IMR-90 (cell line): ENCODE measurements at regions not wholly inside any gene's neighbourhood (a gene's known extent, or its start where the extent isn't known, plus 50 kb on each side); places are given as distances from the start of the nearest gene placed in this dataset.
A peak's percentile ranks its signal among the peaks of the same experiment; 100 is the strongest.

Experiments
- ATAC-seq: fragments of 200-7000 bp; cut with Tn5 transposase; 2 replicates; pipeline ENCODE4 v1.9.1; 2020; ENCODE audit warnings: low read depth, mild to moderate bottlenecking, moderate library complexity
- BruUV-seq: library from RNA; stranded (reverse); fragments of 400-500 nt; replicated peaks from 2 replicates; lab custom pipeline; 2021; lab: Mats Ljungman, UMichigan
- CTCF ChIA-PET: fragments of 300-600 bp; formaldehyde crosslinking; extraction: SDS; loops from one replicate; lab custom pipeline; 2021; ENCODE audit warnings: antibody characterized with exemption; lab: Yijun Ruan, JAX
- POLR2A ChIA-PET: fragments of 300-600 bp; sonication (Branson Sonifier 250); formaldehyde crosslinking; loops from one replicate; lab custom pipeline; 2022; ENCODE audit warnings: antibody characterized with exemption; ENCODE audit not compliant: unreplicated experiment; lab: Charles Lee
- DNase-seq: peaks from one replicate; pipeline ENCODE4 v3.0.0; 2013
- H2AFZ ChIP-seq: replicated peaks from 2 replicates; pipeline ENCODE3; 2013; ENCODE audit warnings: low read length, mild to moderate bottlenecking; ENCODE audit not compliant: poor library complexity
- H2AK5ac ChIP-seq: 2 replicates; pipeline ENCODE4 v1.6.1; 2013; ENCODE audit warnings: low read depth, low read length, inconsistent platforms
- H2AK9ac ChIP-seq: replicated peaks from 2 replicates; pipeline ENCODE3; 2013; ENCODE audit warnings: mild to moderate bottlenecking, low read depth, low read length, moderate library complexity; ENCODE audit not compliant: poor library complexity
- H2BK120ac ChIP-seq: 2 replicates; pipeline ENCODE4 v1.6.1; 2013; ENCODE audit warnings: low read depth, low read length, inconsistent platforms
- H2BK15ac ChIP-seq: 3 replicates; pipeline ENCODE4 v1.6.1; 2013; ENCODE audit warnings: low read depth, low read length, inconsistent platforms
- H2BK20ac ChIP-seq: 2 replicates; pipeline ENCODE4 v1.6.1; 2013; ENCODE audit warnings: low read depth, mild to moderate bottlenecking, inconsistent platforms, low read length, moderate library complexity
- H2BK5ac ChIP-seq: 2 replicates; pipeline ENCODE4 v1.6.1; 2013; ENCODE audit warnings: mild to moderate bottlenecking, low read depth, low read length, inconsistent platforms; ENCODE audit not compliant: poor library complexity, severe bottlenecking
- H3K14ac ChIP-seq: replicated peaks from 2 replicates; pipeline ENCODE4 v1.6.1; 2013; ENCODE audit warnings: low read depth, low read length, inconsistent platforms
- H3K18ac ChIP-seq: 2 replicates; pipeline ENCODE4 v1.6.1; 2013; ENCODE audit warnings: low read depth, low read length, control low read depth
- H3K23ac ChIP-seq: 2 replicates; pipeline ENCODE4 v1.6.1; 2013; ENCODE audit warnings: low read depth, low read length, inconsistent platforms
- H3K27ac ChIP-seq: 2 replicates; pipeline ENCODE4 v1.5.1; 2013; ENCODE audit warnings: mild to moderate bottlenecking, control low read depth, low read length; ENCODE audit not compliant: insufficient read depth
- H3K27me3 ChIP-seq: 2 replicates; pipeline ENCODE4 v1.6.1; 2013; ENCODE audit warnings: low read length; ENCODE audit not compliant: control insufficient read depth, insufficient read depth
- H3K36me3 ChIP-seq: 2 replicates; pipeline ENCODE4 v1.6.1; 2013; ENCODE audit warnings: low read length, mixed read lengths; ENCODE audit not compliant: control insufficient read depth, insufficient read depth
- H3K4ac ChIP-seq: 2 replicates; pipeline ENCODE4 v1.6.1; 2013; ENCODE audit warnings: low read depth, low read length, inconsistent platforms
- H3K4me1 ChIP-seq: 2 replicates; pipeline ENCODE4 v1.6.1; 2013; ENCODE audit warnings: low read length, mixed read lengths; ENCODE audit not compliant: control insufficient read depth, insufficient read depth
- H3K4me2 ChIP-seq: 2 replicates; pipeline ENCODE4 v1.6.1; 2013; ENCODE audit warnings: low read depth, mild to moderate bottlenecking, control low read depth, low read length, moderate library complexity
- H3K4me3 ChIP-seq: 2 replicates; pipeline ENCODE4 v1.5.1; 2013; ENCODE audit warnings: low read depth, mild to moderate bottlenecking, control low read depth, low read length, moderate library complexity; ENCODE audit not compliant: insufficient read depth
- H3K56ac ChIP-seq: 2 replicates; pipeline ENCODE4 v1.6.1; 2013; ENCODE audit warnings: low read length, inconsistent platforms; ENCODE audit not compliant: insufficient read depth; ENCODE audit errors: extremely low read depth
- H3K79me1 ChIP-seq, 2 experiments: 2 replicates each; pipeline ENCODE4 v1.6.1; 2013; ENCODE audit warnings: low read length in 2 of 2, inconsistent platforms in 1 of 2, low read depth in 1 of 2
- H3K9ac ChIP-seq: 2 replicates; pipeline ENCODE4 v1.6.1; 2013; ENCODE audit warnings: low read depth, low read length, control low read depth
- H3K9me1 ChIP-seq: 2 replicates; pipeline ENCODE4 v1.6.1; 2013; ENCODE audit warnings: low read length, inconsistent platforms; ENCODE audit not compliant: insufficient read depth
- H3K9me3 ChIP-seq: 2 replicates; pipeline ENCODE4 v1.6.1; 2013; ENCODE audit warnings: low read length; ENCODE audit not compliant: control insufficient read depth, insufficient read depth
- H4K20me1 ChIP-seq: 2 replicates; pipeline ENCODE4 v1.6.1; 2013; ENCODE audit warnings: low read length, inconsistent platforms; ENCODE audit not compliant: insufficient read depth
- H4K5ac ChIP-seq: 2 replicates; pipeline ENCODE4 v1.6.1; 2013; ENCODE audit warnings: mild to moderate bottlenecking, low read depth, low read length, control low read depth
- H4K8ac ChIP-seq, 2 experiments: 2 replicates each; pipeline ENCODE4 v1.6.1; 2013; ENCODE audit warnings: low read depth in 2 of 2, low read length in 2 of 2, control low read depth in 1 of 2, inconsistent platforms in 1 of 2
- H4K91ac ChIP-seq: 2 replicates; pipeline ENCODE4 v1.6.1; 2013; ENCODE audit warnings: low read depth, low read length, inconsistent platforms; ENCODE audit not compliant: insufficient read depth
- CEBPB ChIP-seq: IDR thresholded peaks from 2 replicates; pipeline ENCODE4 v1.6.1; 2012; ENCODE audit warnings: low read depth, low read length, improper control_type of control experiment
- CHD1 ChIP-seq: IDR thresholded peaks from 2 replicates; pipeline ENCODE4 v1.6.1; 2012; ENCODE audit warnings: low read depth, low read length, improper control_type of control experiment
- MAFK ChIP-seq: IDR thresholded peaks from 2 replicates; pipeline ENCODE4 v1.6.1; 2012; ENCODE audit warnings: low read depth, low read length, improper control_type of control experiment
- MAZ ChIP-seq: IDR thresholded peaks from 2 replicates; pipeline ENCODE4 v1.6.1; 2012; ENCODE audit warnings: low read depth, mild to moderate bottlenecking, low read length, improper control_type of control experiment, moderate library complexity, borderline replicate concordance
- POLR2A ChIP-seq: IDR thresholded peaks from 2 replicates; pipeline ENCODE4 v1.6.1; 2012; ENCODE audit warnings: mild to moderate bottlenecking, low read depth, low read length
- RAD21 ChIP-seq: IDR thresholded peaks from 2 replicates; pipeline ENCODE4 v1.6.1; 2012; ENCODE audit warnings: low read length, improper control_type of control experiment
- RFX5 ChIP-seq: IDR thresholded peaks from 2 replicates; pipeline ENCODE4 v1.8.0; 2012; ENCODE audit warnings: low read depth, mild to moderate bottlenecking, low read length, moderate library complexity
- USF2 ChIP-seq: fragments of 150-350 bp; IDR thresholded peaks from 2 replicates; pipeline ENCODE4 v1.6.1; 2017; ENCODE audit warnings: mild to moderate bottlenecking, antibody characterized with exemption, low read length, low read depth
- WGBS, 2 experiments: methylation state at CpG; one replicate each; pipeline versions ENCODE4 v1.1.5 to v1.1.7; 2013; ENCODE audit warnings: missing lambda C conversion rate in 2 of 2; ENCODE audit not compliant: insufficient read length in 1 of 2; ENCODE audit errors: extremely low coverage in 2 of 2; 5-methylcytosine and 5-hydroxymethylcytosine counted together
- dilution Hi-C: fragments of 300-500 bp; cut with HindIII; formaldehyde crosslinking; loops from one replicate; pipeline ENCODE4 v1.14.3; 2018; ENCODE audit warnings: low sequenced_read_pairs; ENCODE audit not compliant: unreplicated experiment
- in situ Hi-C: fragments of 300-500 bp; cut with MboI; formaldehyde crosslinking; loops from 3 replicates; pipeline ENCODE4 v1.14.3; 2019; ENCODE audit warnings: low sequenced_read_pairs, inconsistent platforms, mixed read lengths
- intact Hi-C: fragments of 100-400 bp; cut with micrococcal nuclease; formaldehyde crosslinking; loops from 2 replicates; pipeline ENCODE4 v1.10.0; 2022

DNA sequence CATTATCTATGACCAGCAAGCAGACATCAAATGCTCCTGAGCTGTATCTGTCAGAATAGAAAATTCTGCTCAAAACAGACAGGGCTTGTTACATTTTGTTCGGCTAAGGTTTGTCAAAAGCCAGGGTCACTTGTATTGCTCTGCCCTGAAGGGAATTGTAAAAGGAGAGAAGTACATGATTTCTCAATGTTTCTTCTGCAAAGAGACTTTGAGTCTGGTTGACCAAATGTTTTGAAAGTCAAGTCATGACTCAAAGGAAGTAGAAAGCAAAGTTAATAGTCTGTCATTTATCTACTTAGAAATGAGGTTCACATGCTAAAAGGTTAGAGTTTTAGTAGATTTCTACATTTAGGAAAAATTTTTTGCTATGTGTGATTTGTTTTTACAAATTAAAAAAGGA, 1624.1 kb upstream of the ZEB2 start:
- no peaks in the 10 kb centered on the region for H3K4me1 ChIP-seq
- no peaks in the 10 kb centered on the region for H3K36me3 ChIP-seq
- WGBS, 2 experiments: no CpG with 5 or more reads among the region's 1 CpG
- no peak overlapping the region for H4K8ac ChIP-seq
- ChIA-PET CTCF (no interaction called here), POLR2A (no interaction called here)
- in situ Hi-C loops: no loop called here
- 0 out of 2 replicates have a peak overlapping the region, but pooled peaks have one; percentile 34 for H2BK120ac ChIP-seq
- no peak overlapping the region for H2BK15ac ChIP-seq
- H3K4ac ChIP-seq: 0 out of 2 replicates have a peak overlapping the region, but pooled peaks have one; percentile 49
- H2AFZ ChIP-seq: no peak overlapping the region
- H3K4me3 ChIP-seq: no peak overlapping the region
- no peak overlapping the region for H3K14ac ChIP-seq
- no peaks in the 10 kb centered on the region for H3K79me1 ChIP-seq
- peak overlapping the region; percentile 72; the same call in 1 of the 2 replicates for H3K18ac ChIP-seq
- BruUV-seq: no TSS peak
- DNase-seq (peak; percentile 33), ATAC-seq (peak; percentile 42; the same call in 1 of the 2 replicates)
- intact Hi-C loops: no loop called here
- dilution Hi-C loops: no loop called here
- H3K27ac ChIP-seq: peak overlapping the region; percentile 70; the same call in 1 of the 2 replicates
- H4K20me1 ChIP-seq: no peaks in the 10 kb centered on the region
- no peak overlapping the region for H4K91ac ChIP-seq
- TF ChIP-seq MAZ (no peak), POLR2A (no peak), RAD21 (no peak), CEBPB (no peak), RFX5 (no peak), MAFK (no peak), USF2 (no peak), CHD1 (no peak)
- no peaks in the 10 kb centered on the region for H3K27me3 ChIP-seq
- 0 out of 2 replicates have a peak overlapping the region, but pooled peaks have one; percentile 29 for H2BK20ac ChIP-seq
- no peak overlapping the region for H4K5ac ChIP-seq
- no peak overlapping the region for H3K9ac ChIP-seq
- no peak overlapping the region for H2AK9ac ChIP-seq
- no peak overlapping the region; the same call in 1 of the 2 replicates for H3K56ac ChIP-seq
- H3K4me2 ChIP-seq: no peak overlapping the region
- H3K23ac ChIP-seq: no peak overlapping the region
- H2BK5ac ChIP-seq: peak overlapping the region; percentile 29
- no peaks in the 10 kb centered on the region for H3K9me3 ChIP-seq
- no peak overlapping the region for H2AK5ac ChIP-seq
- H3K9me1 ChIP-seq: no peaks in the 10 kb centered on the region
